Activated CD4-positive, CD25-positive, alpha-beta regulatory T cell treated with anti-CD3 and anti-CD28 coated beads, Interleukin-2, amount 50 U/mL, for 72 hours (primary cell): ENCODE measurements at regions not wholly inside any gene's neighbourhood (a gene's known extent, or its start where the extent isn't known, plus 50 kb on each side); places are given as distances from the start of the nearest gene placed in this dataset.

Source experiments
- DNase-seq: peaks from one replicate; pipeline ENCODE4 v3.0.0; 2021

GRCh38 chr1:195495720-195496635, 1112.3 kb downstream of the KCNT2 start:
- DNase-seq: no peak

- DNase-seq: no peak
Observed at GRCh38 chr1:195482137-195482536, 1126.1 kb downstream of the KCNT2 start.

- no peak for DNase-seq
Observed at GRCh38 chr1:195481293-195481692, 1126.9 kb downstream of the KCNT2 start.

- no peak for DNase-seq
Observed at GRCh38 chr1:195475568-195475967, 1132.7 kb downstream of the KCNT2 start.

GRCh38 chr1:195472291-195472690, 1135.9 kb downstream of the KCNT2 start:
- no peak for DNase-seq

- no peak for DNase-seq
Observed at GRCh38 chr1:195466639-195467038, 1141.6 kb downstream of the KCNT2 start.

GRCh38 chr1:195462646-195463045, 1145.6 kb downstream of the KCNT2 start:
- no peak for DNase-seq

- DNase-seq: no peak
Observed at GRCh38 chr1:195462152-195462551, 1146.1 kb downstream of the KCNT2 start.

GRCh38 chr1:195458365-195458764, 1149.9 kb downstream of the KCNT2 start:
- no peak for DNase-seq

GRCh38 chr1:195450794-195451193, 1157.4 kb downstream of the KCNT2 start:
- no peak for DNase-seq

- DNase-seq: no peak
Observed at GRCh38 chr1:195439661-195440060, 1168.6 kb downstream of the KCNT2 start.

- no peak for DNase-seq
Observed at GRCh38 chr1:195434566-195435203, 1173.6 kb downstream of the KCNT2 start.

- no peak for DNase-seq
Observed at GRCh38 chr1:195430826-195431225, 1177.4 kb downstream of the KCNT2 start.

GRCh38 chr1:195428927-195429326, 1179.3 kb downstream of the KCNT2 start:
- DNase-seq: no peak

- no peak for DNase-seq
Observed at GRCh38 chr1:195415584-195415983, 1192.7 kb downstream of the KCNT2 start.

- no peak for DNase-seq
Observed at GRCh38 chr1:195394567-195394966, 1213.7 kb downstream of the KCNT2 start.

GRCh38 chr1:195376190-195376589, 1232.0 kb downstream of the KCNT2 start:
- no peak for DNase-seq

GRCh38 chr1:195373856-195374255, 1234.4 kb downstream of the KCNT2 start:
- DNase-seq: no peak

GRCh38 chr1:195345149-195345548, 1263.1 kb downstream of the KCNT2 start:
- DNase-seq: no peak

GRCh38 chr1:195337646-195338045, 1270.6 kb downstream of the KCNT2 start:
- DNase-seq: no peak

GRCh38 chr1:195336812-195337211, 1271.4 kb downstream of the KCNT2 start:
- DNase-seq: no peak

- no peak for DNase-seq
Observed at GRCh38 chr1:195335541-195335940, 1272.7 kb downstream of the KCNT2 start.

- DNase-seq: no peak
Observed at GRCh38 chr1:195332102-195332501, 1276.1 kb downstream of the KCNT2 start.

- no peak for DNase-seq
Observed at GRCh38 chr1:195328681-195329080, 1279.6 kb downstream of the KCNT2 start.
